Neural crest cell (in vitro differentiated cells): ENCODE measurements at regions not wholly inside any gene's neighbourhood (a gene's known extent, or its start where the extent isn't known, plus 50 kb on each side); places are given as distances from the start of the nearest gene placed in this dataset.

Experiments
- DNase-seq: peaks from one replicate; pipeline ENCODE4 v3.0.0; 2021; ENCODE audit warnings: low read depth, mixed read lengths, low spot score
- H3K27ac Mint-ChIP-seq: one replicate; pipeline ENCODE4 v1.8.0; 2021; ENCODE audit warnings: mild to moderate bottlenecking, mixed read lengths; ENCODE audit not compliant: unreplicated experiment
- H3K27me3 Mint-ChIP-seq: 2 replicates; pipeline ENCODE4 v1.8.0; 2021; ENCODE audit warnings: low read depth, mild to moderate bottlenecking, mixed read lengths
- H3K36me3 Mint-ChIP-seq: 2 replicates; pipeline ENCODE4 v1.8.0; 2021; ENCODE audit warnings: low read depth, mild to moderate bottlenecking, mixed read lengths
- H3K4me1 Mint-ChIP-seq: 2 replicates; pipeline ENCODE4 v1.8.0; 2021; ENCODE audit warnings: mixed read lengths
- H3K4me3 Mint-ChIP-seq: one replicate; pipeline ENCODE4 v1.8.0; 2021; ENCODE audit warnings: mild to moderate bottlenecking, mixed read lengths
- H3K9me3 Mint-ChIP-seq: 2 replicates; pipeline ENCODE4 v1.8.0; 2021; ENCODE audit warnings: mixed read lengths
- TF ChIP-seq, protein P1 (sequence below): fragments of 200-600 bp; sonication (generic); conservative IDR thresholded peaks from 2 replicates; pipeline ENCODE4 v1.5.0; 2021; ENCODE audit warnings: antibody characterized with exemption, mild to moderate bottlenecking

DNA sequence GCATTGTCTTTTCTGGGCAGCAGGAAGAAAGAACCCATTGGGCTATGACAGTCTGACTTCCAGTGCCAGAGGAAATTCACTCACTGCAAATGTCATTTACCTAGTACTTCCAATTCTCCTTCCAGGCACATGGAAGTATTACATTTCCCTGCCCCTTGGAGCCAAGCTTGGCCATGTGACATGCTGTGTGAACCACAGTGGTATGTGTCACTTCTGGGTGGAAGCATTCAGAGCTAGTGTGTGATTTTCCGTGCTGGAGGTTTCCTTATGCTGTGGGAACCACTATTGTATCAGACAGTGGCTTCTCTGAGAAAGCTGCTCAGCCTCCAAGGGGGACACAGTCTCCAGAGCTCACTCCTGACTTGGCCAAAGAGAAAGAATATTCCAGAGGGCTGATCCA is 387.6 kb downstream of the CDC5L start:
- no peak overlapping the region for H3K4me3 Mint-ChIP-seq
- H3K4me1 Mint-ChIP-seq: peaks cover 18% of the 10 kb centered on the region
- TF ChIP-seq, protein P1, sequence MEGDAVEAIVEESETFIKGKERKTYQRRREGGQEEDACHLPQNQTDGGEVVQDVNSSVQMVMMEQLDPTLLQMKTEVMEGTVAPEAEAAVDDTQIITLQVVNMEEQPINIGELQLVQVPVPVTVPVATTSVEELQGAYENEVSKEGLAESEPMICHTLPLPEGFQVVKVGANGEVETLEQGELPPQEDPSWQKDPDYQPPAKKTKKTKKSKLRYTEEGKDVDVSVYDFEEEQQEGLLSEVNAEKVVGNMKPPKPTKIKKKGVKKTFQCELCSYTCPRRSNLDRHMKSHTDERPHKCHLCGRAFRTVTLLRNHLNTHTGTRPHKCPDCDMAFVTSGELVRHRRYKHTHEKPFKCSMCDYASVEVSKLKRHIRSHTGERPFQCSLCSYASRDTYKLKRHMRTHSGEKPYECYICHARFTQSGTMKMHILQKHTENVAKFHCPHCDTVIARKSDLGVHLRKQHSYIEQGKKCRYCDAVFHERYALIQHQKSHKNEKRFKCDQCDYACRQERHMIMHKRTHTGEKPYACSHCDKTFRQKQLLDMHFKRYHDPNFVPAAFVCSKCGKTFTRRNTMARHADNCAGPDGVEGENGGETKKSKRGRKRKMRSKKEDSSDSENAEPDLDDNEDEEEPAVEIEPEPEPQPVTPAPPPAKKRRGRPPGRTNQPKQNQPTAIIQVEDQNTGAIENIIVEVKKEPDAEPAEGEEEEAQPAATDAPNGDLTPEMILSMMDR: no peak
- H3K9me3 Mint-ChIP-seq: peaks cover 5% of the 10 kb centered on the region
- DNase-seq: no peak
- H3K27ac Mint-ChIP-seq: no peak overlapping the region
- no peaks in the 10 kb centered on the region for H3K27me3 Mint-ChIP-seq
- H3K36me3 Mint-ChIP-seq: no peaks in the 10 kb centered on the region

DNA sequence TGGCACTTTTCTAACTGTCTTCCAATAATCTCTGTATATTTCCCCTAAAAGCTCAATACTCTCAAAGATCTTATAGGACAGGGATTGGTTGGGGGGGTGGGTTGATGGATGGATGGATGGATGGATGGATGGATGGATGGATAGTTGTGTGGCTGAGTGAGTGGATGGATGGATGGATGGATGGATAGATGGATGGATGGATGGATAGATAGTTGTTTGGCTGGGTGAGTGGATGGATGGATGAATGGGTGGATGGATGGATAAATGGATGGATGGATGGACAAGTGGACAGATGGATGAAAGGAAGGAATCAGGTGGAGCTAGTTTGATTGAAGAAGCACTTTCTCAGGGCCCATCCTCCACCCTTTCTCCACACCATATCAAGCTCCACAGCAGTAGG is 388.8 kb downstream of the CDC5L start:
- no peaks in the 10 kb centered on the region for H3K27me3 Mint-ChIP-seq
- no peak overlapping the region for H3K4me3 Mint-ChIP-seq
- no peak for DNase-seq
- TF ChIP-seq, protein P1: no peak
- no peaks in the 10 kb centered on the region for H3K36me3 Mint-ChIP-seq
- peaks cover 11% of the 10 kb centered on the region for H3K4me1 Mint-ChIP-seq
- H3K9me3 Mint-ChIP-seq: peaks cover 5% of the 10 kb centered on the region
- no peak overlapping the region for H3K27ac Mint-ChIP-seq

DNA sequence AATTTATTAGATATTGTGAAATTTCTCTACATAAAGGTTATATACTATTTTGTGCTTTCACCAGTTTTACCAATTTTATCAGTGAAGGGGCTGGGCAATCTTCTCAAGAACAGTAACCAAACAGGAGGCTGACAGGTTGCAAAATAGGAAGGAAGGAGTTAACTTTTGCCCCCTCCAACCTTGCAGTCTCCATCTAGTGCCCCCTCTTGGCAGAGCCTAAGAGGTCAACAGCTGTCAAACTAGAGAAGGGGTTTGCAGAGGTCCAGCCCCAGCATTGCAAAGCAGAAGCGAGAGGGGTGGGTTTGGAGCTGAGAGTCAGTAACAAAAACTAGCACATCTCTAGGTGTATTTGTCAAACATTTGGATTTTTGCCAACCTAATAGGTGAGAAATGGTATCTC is 391.0 kb downstream of the CDC5L start:
- Mint-ChIP-seq H3K9me3 (peaks cover 5% of the 10 kb centered on the region), H3K4me3 (no peak overlapping the region), H3K27ac (no peak overlapping the region), H3K36me3 (no peaks in the 10 kb centered on the region), H3K4me1 (no peaks in the 10 kb centered on the region), H3K27me3 (no peaks in the 10 kb centered on the region)
- no peak for DNase-seq
- TF ChIP-seq, protein P1: no peak
